Breast epithelium (tissue), 4 donors: ENCODE measurements at regions not wholly inside any gene's neighbourhood (a gene's known extent, or its start where the extent isn't known, plus 50 kb on each side); places are given as distances from the start of the nearest gene placed in this dataset.

Source experiments
- DNase-seq, 2 donors: peaks; one replicate each; pipeline ENCODE4 v3.0.0-alpha.2; 2019; ENCODE audit warnings: low spot score in 2 of 2
- H3K27ac ChIP-seq, 2 donors: fragments of 200-600 bp; sonication (generic) in 1 of 2; one replicate each; pipeline ENCODE4 v1.5.1; 2016 to 2019; ENCODE audit warnings: mild to moderate bottlenecking in 1 of 2
- H3K27me3 ChIP-seq, 2 donors: fragments of 200-600 bp; sonication (generic) in 1 of 2; one replicate each; pipeline versions ENCODE4 v1.5.1 to v1.6.0; 2017 to 2019; ENCODE audit warnings: control low read depth in 1 of 2, mild to moderate bottlenecking in 1 of 2
- H3K36me3 ChIP-seq: fragments of 200-600 bp; one replicate; pipeline ENCODE4 v1.5.1; 2019
- H3K4me1 ChIP-seq, 2 donors: fragments of 200-600 bp; sonication (generic); one replicate each; pipeline ENCODE4 v1.5.1; 2016 to 2019; ENCODE audit warnings: control low read depth in 1 of 2
- H3K4me3 ChIP-seq, 3 donors: fragments of 200-600 bp; sonication (generic); 1 replicate in 2 of 3; 2 replicates in 1 of 3; pipeline ENCODE4 v1.5.1; 2016 to 2019; ENCODE audit warnings: mild to moderate bottlenecking in 3 of 3, moderate library complexity in 2 of 3
- H3K9me3 ChIP-seq, 2 donors: fragments of 200-600 bp; sonication (generic) in 1 of 2; one replicate each; pipeline ENCODE4 v1.5.1; 2016 to 2019; ENCODE audit warnings: control low read depth in 1 of 2
- CTCF ChIP-seq, 3 donors: fragments of 450-650 bp; IDR thresholded peaks; one replicate each; pipeline ENCODE4 v1.5.1; 2016 to 2017; ENCODE audit warnings: antibody characterized with exemption in 3 of 3, mild to moderate bottlenecking in 3 of 3, moderate library complexity in 3 of 3
- POLR2A ChIP-seq: fragments of 450-650 bp; IDR thresholded peaks from one replicate; pipeline ENCODE4 v1.6.1; 2016; ENCODE audit warnings: antibody characterized with exemption, mild to moderate bottlenecking, moderate library complexity
- POLR2AphosphoS5 ChIP-seq, 3 donors: sonication (generic); formaldehyde crosslinking; IDR thresholded peaks; one replicate each; pipeline ENCODE4 v1.6.1; 2017; ENCODE audit warnings: antibody characterized with exemption in 3 of 3
- intact Hi-C: fragments of 100-400 bp; cut with DNase I; formaldehyde crosslinking; loops from one replicate; pipeline ENCODE4 v1.15.1; 2023; ENCODE audit warnings: low total_unique reads

- no peak for DNase-seq
- no peaks in the 10 kb centered on the region for H3K36me3 ChIP-seq
- no peaks in the 10 kb centered on the region for H3K27me3 ChIP-seq
- H3K4me3 ChIP-seq: no peak overlapping the region
- no peak overlapping the region for H3K27ac ChIP-seq
- intact Hi-C loops: loop anchor here (5.0 kb wide), 1 partner anchor 1458 kb away; no protein-coding TSS in a partner anchor
- no peaks in the 10 kb centered on the region for H3K9me3 ChIP-seq
- no peak for TF ChIP-seq POLR2A
- TF ChIP-seq POLR2AphosphoS5 (IDR thresholded peaks at IDR 0.05): no peak
- TF ChIP-seq CTCF (IDR thresholded peaks at IDR 0.05): no peak
- H3K4me1 ChIP-seq: no peaks in the 10 kb centered on the region
Observed at GRCh38 chr3:165459924-165460835, 264.0 kb upstream of the SLITRK3 start.

GRCh38 chr3:165459111-165459510 is 262.9 kb upstream of the SLITRK3 start:
- Histone ChIP-seq H3K27me3 (no peaks in the 10 kb centered on the region), H3K4me1 (no peaks in the 10 kb centered on the region), H3K4me3 (no peak overlapping the region), H3K9me3 (no peaks in the 10 kb centered on the region), H3K27ac (no peak overlapping the region), H3K36me3 (no peaks in the 10 kb centered on the region)
- DNase-seq: no peak
- intact Hi-C loops: no loop called here
- TF ChIP-seq POLR2A (no peak), POLR2AphosphoS5 (IDR thresholded peaks at IDR 0.05) (no peak), CTCF (IDR thresholded peaks at IDR 0.05) (no peak)

- Histone ChIP-seq H3K27ac (no peak overlapping the region), H3K4me1 (no peaks in the 10 kb centered on the region), H3K9me3 (peaks cover 0 to 6% of the 10 kb centered on the region in 2 donors), H3K36me3 (no peaks in the 10 kb centered on the region), H3K4me3 (no peak overlapping the region), H3K27me3 (no peaks in the 10 kb centered on the region)
- no peak for DNase-seq
- intact Hi-C loops: no loop called here
- TF ChIP-seq POLR2AphosphoS5 (IDR thresholded peaks at IDR 0.05) (no peak), POLR2A (no peak), CTCF (IDR thresholded peaks at IDR 0.05) (no peak)
Observed at GRCh38 chr3:165457096-165457495, 260.9 kb upstream of the SLITRK3 start.

GRCh38 chr3:165455793-165456192 is 259.6 kb upstream of the SLITRK3 start:
- Histone ChIP-seq H3K27ac (no peak overlapping the region), H3K4me3 (no peak overlapping the region), H3K4me1 (no peaks in the 10 kb centered on the region), H3K36me3 (no peaks in the 10 kb centered on the region), H3K9me3 (peaks cover 0 to 6% of the 10 kb centered on the region in 2 donors), H3K27me3 (no peaks in the 10 kb centered on the region)
- intact Hi-C loops: no loop called here
- no peak for DNase-seq
- no peak for TF ChIP-seq POLR2AphosphoS5 (IDR thresholded peaks at IDR 0.05)
- no peak for TF ChIP-seq CTCF (IDR thresholded peaks at IDR 0.05)
- no peak for TF ChIP-seq POLR2A

- Histone ChIP-seq H3K36me3 (no peaks in the 10 kb centered on the region), H3K27ac (no peak overlapping the region), H3K4me3 (no peak overlapping the region), H3K27me3 (no peaks in the 10 kb centered on the region), H3K4me1 (no peaks in the 10 kb centered on the region), H3K9me3 (peaks cover 0 to 6% of the 10 kb centered on the region in 2 donors)
- TF ChIP-seq POLR2AphosphoS5 (IDR thresholded peaks at IDR 0.05): no peak
- DNase-seq: no peak
- intact Hi-C loops: no loop called here
Observed at GRCh38 chr3:165455360-165455759, 259.2 kb upstream of the SLITRK3 start.
